Endothelial cell of umbilical vein (primary cell): ENCODE measurements at regions not wholly inside any gene's neighbourhood (a gene's known extent, or its start where the extent isn't known, plus 50 kb on each side); places are given as distances from the start of the nearest gene placed in this dataset.

Experiments used
- BruUV-seq: library from RNA; stranded (reverse); fragments of 400-500 nt; replicated peaks from 2 replicates; lab custom pipeline; 2021; lab: Mats Ljungman, UMichigan
- CTCF ChIA-PET: fragments of 300-600, 350-600 bp; sonication (Branson Sonifier 250); formaldehyde crosslinking; loops from one replicate; lab custom pipeline; 2021; ENCODE audit warnings: antibody characterized with exemption, inconsistent platforms; lab: Charles Lee
- POLR2A ChIA-PET: fragments of 300-600, 350-600 bp; sonication (Branson Sonifier 250); formaldehyde crosslinking; loops from one replicate; lab custom pipeline; 2021; ENCODE audit warnings: antibody characterized with exemption, inconsistent platforms; lab: Charles Lee
- DNase-seq: peaks from one replicate; pipeline ENCODE4 v3.0.0-alpha.2; 2011; ENCODE audit warnings: low read depth, low spot score
- FAIRE-seq: peaks from 2 replicates; lab custom pipeline; 2011; peaks lifted over from hg19 to GRCh38; lab: Jason Lieb, UNC
- H2AFZ ChIP-seq: 2 replicates; pipeline ENCODE4 v1.6.0; 2012; ENCODE audit warnings: low read depth, low read length, control low read depth, inconsistent platforms
- H3K27ac ChIP-seq: 2 replicates; pipeline ENCODE4 v1.5.1; 2011; ENCODE audit warnings: low read depth, mild to moderate bottlenecking, control low read depth, low read length, moderate library complexity; ENCODE audit not compliant: insufficient read depth
- H3K27me3 ChIP-seq, 2 experiments: 2 replicates each; pipeline versions ENCODE4 v1.6.0 to v1.6.1; 2011; ENCODE audit warnings: low read length in 2 of 2, mixed read lengths in 1 of 2; ENCODE audit not compliant: control insufficient read depth in 2 of 2, insufficient read depth in 2 of 2
- H3K36me3 ChIP-seq, 2 experiments: 2 replicates in 1 of 2; 3 replicates in 1 of 2; pipeline ENCODE4 v1.5.1; 2011; ENCODE audit warnings: low read length in 2 of 2, mild to moderate bottlenecking in 1 of 2, moderate library complexity in 1 of 2; ENCODE audit not compliant: control insufficient read depth in 2 of 2, insufficient read depth in 2 of 2; ENCODE audit errors: extremely low read depth in 1 of 2
- H3K4me1 ChIP-seq: 3 replicates; pipeline ENCODE4 v1.5.1; 2011; ENCODE audit warnings: mild to moderate bottlenecking, low read length; ENCODE audit not compliant: control insufficient read depth, insufficient read depth; ENCODE audit errors: extremely low read depth
- H3K4me2 ChIP-seq: 2 replicates; pipeline ENCODE4 v1.6.1; 2011; ENCODE audit warnings: low read length, control low read depth, mixed read lengths; ENCODE audit not compliant: insufficient read depth
- H3K4me3 ChIP-seq, 3 experiments: fragments of 200-600 bp in 1 of 3; sonication (generic), shearing (Covaris generic) in 1 of 3; replicated peaks in 1 of 3; 2 replicates each; pipeline ENCODE4 v1.5.1; 2011 to 2016; ENCODE audit warnings: control low read depth in 3 of 3, low read length in 3 of 3, mild to moderate bottlenecking in 2 of 3, inconsistent platforms in 1 of 3, low read depth in 1 of 3, moderate library complexity in 1 of 3; ENCODE audit not compliant: insufficient read depth in 1 of 3
- H3K79me2 ChIP-seq: 2 replicates; pipeline ENCODE4 v1.6.0; 2012; ENCODE audit warnings: low read length, inconsistent platforms; ENCODE audit not compliant: control insufficient read depth, insufficient read depth
- H3K9ac ChIP-seq: replicated peaks from 2 replicates; pipeline ENCODE3; 2011; ENCODE audit warnings: low read length, control low read depth; ENCODE audit not compliant: insufficient read depth; ENCODE audit errors: extremely low read depth
- H3K9me1 ChIP-seq: replicated peaks from 3 replicates; pipeline ENCODE4 v1.6.0; 2011; ENCODE audit warnings: mild to moderate bottlenecking, low read length; ENCODE audit not compliant: control insufficient read depth, insufficient read depth; ENCODE audit errors: extremely low read depth
- H3K9me3 ChIP-seq: replicated peaks from 2 replicates; pipeline ENCODE4 v1.5.1; 2012; ENCODE audit warnings: low read length, inconsistent platforms; ENCODE audit not compliant: control insufficient read depth, insufficient read depth
- H4K20me1 ChIP-seq: replicated peaks from 2 replicates; pipeline ENCODE3; 2011; ENCODE audit warnings: mild to moderate bottlenecking, low read length; ENCODE audit not compliant: control insufficient read depth, insufficient read depth; ENCODE audit errors: extremely low read depth
- EZH2 ChIP-seq: IDR thresholded peaks from 2 replicates; pipeline ENCODE4 v1.6.1; 2012; ENCODE audit warnings: borderline replicate concordance, low read depth, mild to moderate bottlenecking, moderate library complexity, low read length, inconsistent platforms; ENCODE audit not compliant: severe bottlenecking
- FOS ChIP-seq: IDR thresholded peaks from 2 replicates; pipeline ENCODE4 v1.6.1; 2011; ENCODE audit warnings: mild to moderate bottlenecking, low read length, moderate library complexity, borderline replicate concordance; ENCODE audit not compliant: insufficient read depth
- GATA2 ChIP-seq: IDR thresholded peaks from 2 replicates; pipeline ENCODE4 v1.7.0; 2011; ENCODE audit warnings: low read depth, mild to moderate bottlenecking, moderate library complexity, mixed read lengths, low read length; ENCODE audit not compliant: insufficient read length, insufficient read depth
- JUN ChIP-seq: IDR thresholded peaks from 2 replicates; pipeline ENCODE4 v1.6.1; 2011; ENCODE audit warnings: borderline replicate concordance, low read depth; ENCODE audit not compliant: insufficient read length, insufficient read depth
- MAX ChIP-seq: IDR thresholded peaks from 2 replicates; pipeline ENCODE4 v1.6.1; 2011; ENCODE audit not compliant: insufficient read depth, insufficient read length
- MYC ChIP-seq: IDR thresholded peaks from one replicate; pipeline ENCODE4 v1.6.1; 2011; ENCODE audit warnings: mild to moderate bottlenecking, low read depth, low read length
- POLR2A ChIP-seq: IDR thresholded peaks from 2 replicates; pipeline ENCODE4 v1.6.1; 2012; ENCODE audit warnings: low read depth, mild to moderate bottlenecking, control low read depth, low read length
- POLR2AphosphoS5 ChIP-seq: IDR thresholded peaks from 2 replicates; pipeline ENCODE4 v1.6.1; 2012; ENCODE audit warnings: low read depth, mild to moderate bottlenecking, control low read depth, low read length, moderate library complexity; ENCODE audit not compliant: insufficient read depth
- dilution Hi-C: fragments of 300-500 bp; cut with MboI; formaldehyde crosslinking; loops from one replicate; pipeline ENCODE4 v1.15.0; 2019; ENCODE audit warnings: low sequenced_read_pairs; ENCODE audit not compliant: extremely low pct_ligation_motif_present
- intact Hi-C: fragments of 100-400 bp; cut with micrococcal nuclease; formaldehyde crosslinking; loops from one replicate; pipeline ENCODE4 v1.10.0; 2022
- TF ChIP-seq, protein P1 (sequence below), 2 donors: IDR thresholded peaks; 1 replicate in 1 of 2; 2 replicates in 1 of 2; pipeline ENCODE4 v1.5.1; 2011; ENCODE audit warnings: low read length in 2 of 2, mild to moderate bottlenecking in 2 of 2, moderate library complexity in 2 of 2, control low read depth in 1 of 2, inconsistent platforms in 1 of 2, low read depth in 1 of 2; ENCODE audit not compliant: insufficient read depth in 1 of 2; ENCODE audit errors: extremely low read depth in 1 of 2

DNA sequence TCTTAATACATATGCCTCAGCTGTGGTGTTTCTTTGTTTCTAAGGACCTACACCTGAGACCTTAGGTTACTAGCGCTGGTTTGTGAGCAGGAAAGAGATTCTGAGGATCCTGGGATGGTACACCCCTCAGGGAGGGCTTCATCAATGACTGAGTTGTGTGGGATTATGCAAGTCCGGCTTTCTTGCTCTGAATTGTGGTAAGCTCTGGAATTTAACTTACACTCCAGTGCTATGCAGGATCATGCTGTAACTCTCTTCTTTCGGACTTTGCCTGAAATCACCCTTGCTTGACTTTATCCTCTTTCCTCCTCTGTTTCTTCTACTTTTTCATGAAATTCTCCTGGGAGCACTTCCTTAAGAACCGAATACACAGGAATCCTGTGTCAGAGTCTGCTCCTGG, 431.5 kb upstream of the BOD1L1 start:
- Histone ChIP-seq H3K27ac (no peak overlapping the region), H3K9me1 (no peaks in the 10 kb centered on the region), H3K9me3 (no peaks in the 10 kb centered on the region), H3K4me1 (no peaks in the 10 kb centered on the region), H3K79me2 (no peaks in the 10 kb centered on the region), H3K4me3 (no peak overlapping the region), H3K9ac (no peak overlapping the region), H3K27me3 (no peaks in the 10 kb centered on the region), H2AFZ (no peak overlapping the region), H4K20me1 (no peaks in the 10 kb centered on the region), H3K4me2 (no peak overlapping the region), H3K36me3 (no peaks in the 10 kb centered on the region)
- dilution Hi-C loops, result no loop called here
- intact Hi-C loops, result no loop called here
- FAIRE-seq (no peak), DNase-seq (no peak)
- POLR2A ChIA-PET, result no interaction called here
- TF ChIP-seq MYC (no peak), POLR2A (no peak), EZH2 (no peak)
- TF ChIP-seq, protein P1, sequence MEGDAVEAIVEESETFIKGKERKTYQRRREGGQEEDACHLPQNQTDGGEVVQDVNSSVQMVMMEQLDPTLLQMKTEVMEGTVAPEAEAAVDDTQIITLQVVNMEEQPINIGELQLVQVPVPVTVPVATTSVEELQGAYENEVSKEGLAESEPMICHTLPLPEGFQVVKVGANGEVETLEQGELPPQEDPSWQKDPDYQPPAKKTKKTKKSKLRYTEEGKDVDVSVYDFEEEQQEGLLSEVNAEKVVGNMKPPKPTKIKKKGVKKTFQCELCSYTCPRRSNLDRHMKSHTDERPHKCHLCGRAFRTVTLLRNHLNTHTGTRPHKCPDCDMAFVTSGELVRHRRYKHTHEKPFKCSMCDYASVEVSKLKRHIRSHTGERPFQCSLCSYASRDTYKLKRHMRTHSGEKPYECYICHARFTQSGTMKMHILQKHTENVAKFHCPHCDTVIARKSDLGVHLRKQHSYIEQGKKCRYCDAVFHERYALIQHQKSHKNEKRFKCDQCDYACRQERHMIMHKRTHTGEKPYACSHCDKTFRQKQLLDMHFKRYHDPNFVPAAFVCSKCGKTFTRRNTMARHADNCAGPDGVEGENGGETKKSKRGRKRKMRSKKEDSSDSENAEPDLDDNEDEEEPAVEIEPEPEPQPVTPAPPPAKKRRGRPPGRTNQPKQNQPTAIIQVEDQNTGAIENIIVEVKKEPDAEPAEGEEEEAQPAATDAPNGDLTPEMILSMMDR (IDR thresholded peaks at IDR 0.05; ENCODE audit: extremely low read depth in 1 of 2, insufficient read depth in 1 of 2, low read depth in 1 of 2, low read length in 2 of 2), result no peak
- CTCF ChIA-PET, result no interaction called here
- BruUV-seq, result no TSS peak

DNA sequence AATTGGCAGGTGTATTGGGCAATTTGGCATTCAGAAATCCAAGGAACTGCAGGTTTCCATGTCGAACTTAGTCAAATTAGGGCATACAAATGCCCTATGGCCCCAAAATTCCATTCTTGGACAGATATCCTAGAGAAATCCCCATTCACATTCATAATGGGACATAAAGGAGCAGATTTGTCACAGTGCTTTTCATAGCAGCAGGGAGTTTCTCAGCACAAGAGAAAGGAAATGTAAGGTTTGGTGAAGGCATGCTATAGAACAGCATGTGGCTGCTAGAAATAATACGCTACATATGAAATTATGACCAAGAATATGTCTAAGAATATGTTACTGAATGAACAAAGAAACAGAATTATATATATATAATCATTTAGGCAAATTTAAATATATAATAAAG, 437.5 kb upstream of the BOD1L1 start:
- Histone ChIP-seq H3K36me3 (no peaks in the 10 kb centered on the region), H4K20me1 (no peaks in the 10 kb centered on the region), H3K79me2 (no peaks in the 10 kb centered on the region), H3K27me3 (no peaks in the 10 kb centered on the region), H3K27ac (no peak overlapping the region), H3K4me3 (no peak overlapping the region), H3K4me1 (no peaks in the 10 kb centered on the region), H3K9me1 (no peaks in the 10 kb centered on the region), H3K9me3 (no peaks in the 10 kb centered on the region), H3K4me2 (no peak overlapping the region), H2AFZ (no peak overlapping the region), H3K9ac (no peak overlapping the region)
- BruUV-seq, result no TSS peak
- DNase-seq (no peak), FAIRE-seq (no peak)
- intact Hi-C loops, result no loop called here
- TF ChIP-seq JUN (no peak), EZH2 (no peak), POLR2A (no peak), GATA2 (no peak), POLR2AphosphoS5 (no peak), MYC (no peak), MAX (no peak), FOS (no peak)
- TF ChIP-seq, protein P1 (IDR thresholded peaks at IDR 0.05; ENCODE audit: extremely low read depth in 1 of 2, insufficient read depth in 1 of 2, low read depth in 1 of 2, low read length in 2 of 2), result no peak
- ChIA-PET POLR2A (no interaction called here), CTCF (interaction anchor here (0.6 to 0.7 kb wide), 2 partner anchors 10 to 15 kb away, joined by 3 read pairs; no protein-coding TSS in a partner anchor)
- dilution Hi-C loops, result no loop called here
